ENCODE measurements at regions not wholly inside any gene's neighbourhood (a gene's known extent, or its start where the extent isn't known, plus 50 kb on each side); places are given as distances from the start of the nearest gene placed in this dataset.

DNA sequence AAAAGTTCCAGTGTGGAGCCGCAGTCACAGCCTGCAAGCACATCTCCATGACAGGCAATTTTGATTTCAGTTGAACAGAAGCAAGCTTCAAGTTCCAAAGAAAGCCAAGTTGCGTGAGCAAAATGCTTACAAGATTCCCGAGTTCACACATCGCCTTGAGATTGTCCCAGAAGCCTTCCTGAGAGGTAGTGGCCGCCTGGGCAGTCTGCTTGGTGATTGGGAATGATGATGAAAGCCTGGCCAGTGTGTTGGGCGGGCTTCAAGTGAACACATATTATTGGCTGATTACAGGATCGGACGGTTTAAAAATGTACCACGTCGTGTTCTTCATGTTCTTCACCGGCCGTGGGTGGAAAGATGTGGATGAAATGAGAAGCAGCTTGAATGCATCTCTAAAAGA, 185.5 kb downstream of the FOXL1 start:
- H3K9me3 Mint-ChIP-seq, result no peaks in the 10 kb centered on the region
- no peak for DNase-seq (ENCODE audit: low spot score in 2 of 2)

DNA sequence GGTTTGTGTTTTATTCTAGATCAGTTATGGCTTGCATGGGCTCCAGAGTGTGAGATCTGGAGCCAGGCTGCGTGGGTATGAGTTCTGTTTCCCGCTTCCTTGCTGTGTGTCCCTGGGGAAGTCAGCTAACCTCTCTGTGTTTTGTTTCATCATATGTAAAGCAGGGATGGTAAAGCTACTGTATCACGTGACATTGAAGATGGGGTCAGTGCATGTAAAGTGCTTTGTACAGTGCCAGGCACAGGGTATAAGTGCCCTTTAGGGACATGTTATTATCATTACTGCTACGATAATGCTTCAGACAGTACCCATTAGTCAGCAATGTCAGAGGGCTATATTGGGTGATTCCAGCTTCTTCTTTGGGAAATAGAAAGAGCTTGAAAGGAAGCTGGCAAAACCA, 186.2 kb downstream of the FOXL1 start:
- no peak for DNase-seq (ENCODE audit: low spot score in 2 of 2)
- H3K36me3 Mint-ChIP-seq, result no peaks in the 10 kb centered on the region
- H3K27ac Mint-ChIP-seq, result no peak overlapping the region
- no peak for ATAC-seq
- no peaks in the 10 kb centered on the region for H3K9me3 Mint-ChIP-seq

More for the DNA sequence above, 185.5 kb downstream of the FOXL1 start:
- Mint-ChIP-seq H3K36me3 (no peaks in the 10 kb centered on the region), H3K27ac (no peak overlapping the region)
- ATAC-seq, result no peak

DNA sequence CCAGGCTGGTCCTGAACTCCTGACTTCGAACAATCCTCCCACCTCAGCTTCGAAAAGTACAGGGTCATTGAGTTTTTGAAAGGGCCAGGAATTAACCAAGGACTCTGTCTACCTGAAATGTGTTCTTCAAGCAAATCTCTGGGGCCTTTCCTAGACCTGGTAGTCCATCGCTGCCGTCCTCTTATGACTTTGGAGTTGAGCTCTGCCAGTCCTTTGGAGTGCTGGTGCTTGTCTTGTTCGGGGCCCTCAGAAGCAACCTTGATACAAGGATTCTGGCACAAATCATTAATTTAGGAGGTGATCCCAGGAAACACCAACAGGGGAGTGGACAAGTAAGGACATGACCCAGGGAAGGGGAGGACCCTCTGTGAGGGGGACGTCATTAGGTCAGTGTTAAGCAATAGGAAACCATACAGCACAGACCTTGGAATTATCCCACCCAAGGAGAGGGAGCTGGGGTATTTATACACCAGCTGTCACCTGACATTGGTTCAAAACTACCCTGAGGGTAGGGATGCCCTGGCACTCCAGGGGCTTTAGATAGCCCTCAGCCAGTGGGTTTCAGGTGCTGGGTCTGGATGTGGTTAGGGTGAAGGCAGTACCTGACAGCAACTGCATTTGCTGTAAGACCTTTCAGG, 187.2 kb downstream of the FOXL1 start:
- DNase-seq (ENCODE audit: low spot score in 2 of 2), result no peak
- ATAC-seq, result no peak
- Mint-ChIP-seq H3K36me3 (no peaks in the 10 kb centered on the region), H3K9me3 (no peaks in the 10 kb centered on the region), H3K27ac (peak overlapping the region in 1 of 2 donors; percentile 72)

DNA sequence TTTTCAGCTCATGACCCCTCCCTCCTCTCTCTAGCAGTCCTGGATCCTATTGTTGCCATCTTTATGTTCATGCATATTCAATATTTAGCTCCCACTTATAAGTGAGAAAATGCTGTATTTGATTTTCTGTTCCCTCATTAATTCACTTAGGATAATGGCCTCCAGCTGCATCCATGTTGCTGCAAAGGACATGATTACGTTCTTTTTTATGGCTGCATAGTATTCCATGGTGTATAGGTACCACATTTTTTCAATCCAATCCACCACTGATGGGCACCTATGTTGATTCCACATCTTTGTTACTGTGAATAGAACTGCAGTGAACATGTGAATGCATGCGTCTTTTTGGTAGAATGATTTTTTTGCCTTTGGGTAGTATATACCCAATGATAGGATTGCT, 188.4 kb downstream of the FOXL1 start:
- H3K9me3 Mint-ChIP-seq, result no peaks in the 10 kb centered on the region
- no peak for DNase-seq (ENCODE audit: low spot score in 2 of 2)
- H3K36me3 Mint-ChIP-seq, result no peaks in the 10 kb centered on the region
- ATAC-seq, result no peak
- no peak overlapping the region for H3K27ac Mint-ChIP-seq

DNA sequence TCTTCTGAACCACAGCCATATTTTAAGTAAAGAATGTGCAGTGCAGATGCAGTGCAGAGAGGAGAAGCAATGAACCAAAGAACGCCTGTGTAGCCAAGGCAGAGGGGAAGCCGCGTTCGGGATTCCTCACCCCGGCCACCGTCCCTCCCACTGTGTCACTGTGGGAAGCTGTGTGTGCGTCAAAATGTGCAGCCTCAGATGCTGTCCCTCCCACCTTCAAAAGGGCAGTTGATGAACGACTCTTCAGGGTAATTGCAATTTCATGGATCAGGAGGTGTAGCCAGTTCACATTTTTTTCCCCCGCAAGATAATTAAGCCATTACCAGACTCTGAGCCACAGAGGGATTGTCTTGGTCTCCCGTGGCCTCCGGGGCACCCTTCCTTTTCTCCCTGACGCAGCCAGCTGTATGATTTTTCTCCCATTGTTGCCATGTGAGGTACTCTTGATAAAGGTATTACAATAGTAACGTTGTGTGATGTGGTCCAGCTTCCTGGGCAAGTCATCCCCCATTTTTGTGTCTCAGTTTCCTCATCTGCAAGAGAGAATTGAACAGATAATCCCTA, 190.0 kb downstream of the FOXL1 start:
- no peak for ATAC-seq
- no peaks in the 10 kb centered on the region for H3K36me3 Mint-ChIP-seq
- H3K27ac Mint-ChIP-seq, result peak overlapping the region in 1 of 2 donors; percentile 14
- DNase-seq (ENCODE audit: low spot score in 2 of 2), result no peak
- H3K9me3 Mint-ChIP-seq, result no peaks in the 10 kb centered on the region

DNA sequence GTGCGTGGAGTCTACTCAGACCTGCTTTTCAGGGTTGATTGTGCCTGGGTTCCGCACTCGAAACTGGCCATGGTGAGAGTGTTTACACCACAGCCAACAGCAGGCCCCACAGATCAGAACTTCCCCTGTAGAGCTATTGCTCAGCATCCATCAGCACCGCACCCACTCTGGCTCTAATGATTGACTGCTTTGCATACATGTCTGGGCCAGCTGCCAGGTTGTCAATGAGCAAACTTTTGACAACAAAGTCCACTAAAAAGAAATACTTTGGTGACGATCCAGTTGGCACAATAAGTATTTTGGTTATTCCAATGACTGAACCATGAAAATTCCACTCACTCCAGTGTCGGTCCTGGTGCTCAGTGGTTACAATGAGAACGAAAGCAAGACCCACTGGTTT, 190.7 kb downstream of the FOXL1 start:
- ATAC-seq (no peak), DNase-seq (ENCODE audit: low spot score in 2 of 2) (no peak)
- Mint-ChIP-seq H3K27ac (no peak overlapping the region), H3K36me3 (no peaks in the 10 kb centered on the region), H3K9me3 (no peaks in the 10 kb centered on the region)

DNA sequence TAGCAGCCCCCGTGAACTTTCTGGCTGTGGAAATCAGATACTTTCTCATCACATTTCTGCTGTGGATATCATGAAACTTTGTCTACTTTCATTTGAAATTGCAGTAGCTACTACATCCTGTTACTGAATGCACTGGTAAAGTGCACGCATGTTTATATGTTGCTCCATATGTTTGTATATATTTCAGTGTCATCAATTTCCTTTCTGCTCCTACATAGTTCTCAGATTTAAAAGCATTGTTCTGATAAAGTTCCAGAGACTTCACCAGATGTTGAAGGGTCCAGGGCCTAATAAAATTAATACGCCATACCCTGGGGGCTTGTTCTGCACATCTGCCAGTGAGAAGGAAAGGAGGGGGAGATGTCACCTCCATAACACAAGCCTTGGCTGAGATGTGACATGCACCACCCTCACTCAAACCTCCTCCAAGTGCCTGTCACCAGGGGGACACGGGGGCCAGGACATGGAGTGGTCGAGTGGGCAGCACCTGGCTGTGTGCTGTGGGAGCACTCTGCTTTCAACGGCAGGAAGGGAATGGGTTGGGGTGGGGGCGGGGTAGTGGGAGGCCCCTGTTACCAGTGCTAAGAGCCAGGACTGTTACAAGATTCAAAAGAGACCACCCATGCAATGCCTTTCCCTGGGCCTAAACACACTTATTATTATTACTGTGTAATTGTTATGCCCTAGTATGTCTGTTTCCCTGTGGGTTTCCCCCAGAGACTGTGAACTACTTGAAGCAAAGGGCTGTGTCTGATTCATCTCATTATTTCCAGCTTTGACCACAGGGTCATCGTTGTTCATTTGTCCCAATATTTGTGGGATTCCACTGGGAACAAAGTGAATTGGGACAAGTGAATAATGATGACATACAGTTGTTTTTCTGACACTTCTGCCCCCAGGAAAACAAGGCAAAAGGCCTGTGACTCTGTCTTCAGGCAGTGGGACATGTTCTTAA, 193.4 kb downstream of the FOXL1 start:
- H3K36me3 Mint-ChIP-seq, result no peaks in the 10 kb centered on the region
- no peak for DNase-seq (ENCODE audit: low spot score in 2 of 2)
- ATAC-seq, result no peak
- no peaks in the 10 kb centered on the region for H3K9me3 Mint-ChIP-seq
- no peak overlapping the region for H3K27ac Mint-ChIP-seq

DNA sequence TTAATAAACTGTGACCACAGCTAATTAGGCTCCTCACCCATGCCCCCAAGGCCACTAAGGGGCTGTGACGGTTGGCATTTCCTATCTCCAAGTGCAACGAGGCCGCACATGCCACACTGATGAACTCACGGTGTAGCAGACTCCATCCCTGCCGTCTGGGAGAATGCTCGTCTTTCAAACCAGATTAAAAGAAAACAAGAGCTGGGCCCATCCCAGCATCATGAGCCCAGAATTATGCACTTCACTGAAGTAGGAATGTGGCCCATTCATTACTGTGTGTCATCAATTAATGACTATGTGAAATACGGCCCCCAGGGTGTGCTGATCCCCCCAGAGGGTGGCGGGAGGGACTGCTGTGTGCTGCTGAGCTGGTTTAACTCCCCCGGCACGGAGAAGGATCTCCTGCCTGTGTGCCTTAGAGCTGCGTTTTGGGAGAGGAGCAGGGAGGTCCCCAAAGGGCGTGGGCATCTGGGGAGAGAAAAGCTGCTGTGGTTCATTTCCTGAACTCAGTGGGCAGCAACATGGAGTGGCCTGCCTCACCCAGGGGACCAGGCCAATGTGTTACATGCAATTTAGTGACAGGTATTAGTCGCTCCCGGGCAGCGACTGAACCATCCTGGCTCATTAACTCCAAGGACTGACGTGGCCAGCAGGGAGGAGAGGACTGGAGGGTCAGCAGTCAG, 194.5 kb downstream of the FOXL1 start:
- DNase-seq (ENCODE audit: low spot score in 2 of 2) (no peak), ATAC-seq (no peak)
- Mint-ChIP-seq H3K9me3 (no peaks in the 10 kb centered on the region), H3K36me3 (no peaks in the 10 kb centered on the region), H3K27ac (no peak overlapping the region)

DNA sequence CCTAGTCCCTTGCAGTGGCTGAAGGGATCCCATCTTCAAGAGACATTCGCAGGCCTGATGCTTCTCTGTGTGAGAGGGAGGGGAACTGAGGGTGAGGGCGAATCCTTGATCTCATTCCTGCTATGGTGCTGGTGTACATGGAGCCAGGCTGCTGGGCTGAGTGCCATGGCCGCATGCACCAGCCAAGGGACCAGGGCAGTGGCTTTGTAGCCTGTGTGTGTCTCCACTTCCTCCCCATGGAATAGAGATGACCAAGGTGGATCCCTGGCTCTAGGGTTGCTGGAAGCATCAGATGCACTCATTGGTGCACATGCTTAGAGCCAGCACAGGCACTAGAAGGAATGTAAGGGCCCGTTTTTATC, 195.0 kb downstream of the FOXL1 start:
- Mint-ChIP-seq H3K36me3 (no peaks in the 10 kb centered on the region), H3K9me3 (no peaks in the 10 kb centered on the region), H3K27ac (no peak overlapping the region)
- ATAC-seq (no peak), DNase-seq (ENCODE audit: low spot score in 2 of 2) (no peak)

DNA sequence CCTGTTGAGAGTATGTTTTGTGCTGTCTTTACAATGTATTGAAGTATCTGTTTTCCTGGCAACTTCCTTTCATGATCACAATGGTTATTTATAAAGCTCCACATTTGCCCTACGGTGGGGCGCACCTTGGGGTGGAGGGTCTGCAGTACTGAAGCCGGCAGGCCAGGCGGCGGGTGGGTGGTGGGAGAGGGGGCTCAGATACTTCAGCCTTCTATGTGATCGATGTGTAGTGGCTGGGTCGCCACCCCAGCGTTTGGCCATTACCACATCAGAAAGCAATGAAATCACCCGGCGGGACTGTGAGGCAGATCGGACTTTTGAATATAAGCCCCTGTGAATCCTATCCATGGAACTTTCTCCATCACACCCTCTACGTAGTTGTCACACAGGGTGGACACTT, 196.6 kb downstream of the FOXL1 start:
- Mint-ChIP-seq H3K27ac (no peak overlapping the region), H3K36me3 (no peaks in the 10 kb centered on the region), H3K9me3 (no peaks in the 10 kb centered on the region)
- ATAC-seq, result no peak
- no peak for DNase-seq (ENCODE audit: low spot score in 2 of 2)

DNA sequence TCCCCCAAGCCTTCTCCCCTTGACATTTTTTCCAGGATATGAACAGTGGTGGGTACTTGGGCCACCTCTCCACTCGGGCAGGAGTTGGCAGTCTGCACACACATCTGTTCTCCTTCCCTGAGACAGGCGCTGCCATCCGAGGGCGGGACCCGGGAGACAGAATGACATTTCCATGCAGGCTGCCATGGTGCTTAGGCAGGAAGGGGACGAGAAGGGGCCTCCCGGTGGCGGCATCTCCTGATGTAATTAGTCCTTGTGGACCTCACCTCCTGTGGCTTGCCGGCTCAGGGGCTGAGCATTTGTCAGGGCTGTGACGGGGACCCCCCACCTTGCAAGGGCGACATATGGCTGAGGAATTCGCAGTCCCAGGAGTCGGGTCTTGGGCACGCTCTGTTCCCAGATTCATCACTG, 197.2 kb downstream of the FOXL1 start:
- ATAC-seq (no peak), DNase-seq (ENCODE audit: low spot score in 2 of 2) (no peak)
- H3K36me3 Mint-ChIP-seq, result no peaks in the 10 kb centered on the region

DNA sequence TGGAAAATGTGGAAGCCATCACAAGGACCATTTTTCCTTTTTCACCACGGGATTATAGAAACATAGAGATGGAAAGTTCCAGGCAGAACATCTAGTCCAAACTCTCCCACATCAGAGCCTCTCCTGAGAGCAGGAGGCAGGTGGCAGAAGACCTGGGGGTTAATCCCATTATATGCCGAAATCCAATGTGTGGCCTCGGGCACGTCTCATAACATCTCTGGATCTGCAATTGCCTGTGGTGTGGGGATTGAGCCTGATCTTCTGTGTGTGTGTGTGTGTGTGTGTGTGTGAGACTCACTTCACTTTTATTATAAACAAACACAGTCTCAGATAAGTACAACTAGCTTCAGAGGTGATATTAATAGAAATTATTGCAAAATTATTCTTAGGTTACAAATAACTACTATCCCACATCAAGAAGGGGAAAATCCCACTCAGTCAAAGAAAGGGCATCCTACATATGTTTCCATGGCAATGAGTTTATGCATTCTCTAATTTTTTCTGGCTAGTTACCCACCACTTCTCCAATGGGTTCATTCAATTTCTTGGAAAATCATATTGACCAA, 199.1 kb downstream of the FOXL1 start:
- Mint-ChIP-seq H3K27ac (no peak overlapping the region), H3K9me3 (no peaks in the 10 kb centered on the region), H3K36me3 (no peaks in the 10 kb centered on the region)
- ATAC-seq (no peak), DNase-seq (ENCODE audit: low spot score in 2 of 2) (no peak)

More for the DNA sequence above, 197.2 kb downstream of the FOXL1 start:
- Mint-ChIP-seq H3K9me3 (no peaks in the 10 kb centered on the region), H3K27ac (no peak overlapping the region)

DNA sequence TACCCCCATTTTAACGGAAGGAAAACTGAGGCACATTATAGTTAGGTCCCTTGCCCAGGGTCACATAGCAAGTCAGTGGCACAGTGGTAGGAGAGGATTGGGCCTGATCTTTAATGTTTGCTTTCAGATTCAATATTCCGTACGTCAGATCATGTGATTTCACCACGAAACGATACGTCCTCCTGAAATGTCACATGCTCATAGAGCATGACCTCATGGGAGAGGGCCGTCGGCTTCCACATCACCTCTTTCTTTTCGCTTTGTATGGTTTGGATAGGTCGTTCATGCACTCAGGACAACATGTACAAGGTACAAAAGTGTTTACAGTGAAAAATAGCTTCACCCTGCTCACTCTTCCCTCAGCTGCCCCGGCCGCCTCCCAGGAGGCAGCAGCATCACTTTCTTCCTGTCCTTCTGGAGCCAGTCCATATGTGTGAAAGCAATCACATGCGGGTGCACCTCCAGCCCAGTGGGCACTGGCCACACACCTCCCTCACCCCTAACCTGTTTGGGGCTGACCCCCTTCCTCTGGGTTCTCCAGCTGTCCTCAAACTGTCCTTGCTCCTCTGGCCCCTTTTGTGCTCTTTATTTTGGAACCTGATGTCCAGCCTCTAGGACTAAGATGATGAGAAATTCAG, 199.9 kb downstream of the FOXL1 start:
- Mint-ChIP-seq H3K27ac (no peak overlapping the region), H3K9me3 (no peaks in the 10 kb centered on the region)
- ATAC-seq, result no peak

DNA sequence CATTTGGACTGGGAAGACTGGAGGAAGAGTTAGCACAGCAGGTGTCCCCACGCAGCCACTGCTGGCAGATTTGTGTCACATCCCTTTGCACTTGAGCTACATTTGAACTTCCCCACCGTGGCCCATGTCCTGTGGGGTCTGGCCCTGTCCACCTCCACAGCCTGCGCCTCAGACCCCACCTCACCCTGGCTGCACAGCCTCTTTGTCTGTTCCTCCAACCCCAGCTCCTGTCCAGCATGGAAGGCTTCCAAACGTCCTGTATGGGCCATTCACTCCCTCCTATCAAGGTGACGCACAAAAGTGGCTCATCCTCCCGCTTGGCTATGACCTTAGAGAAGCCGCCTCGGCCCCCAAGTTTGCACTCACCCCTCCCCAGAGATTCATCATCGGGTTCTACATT, 200.6 kb downstream of the FOXL1 start:
- Mint-ChIP-seq H3K27ac (no peak overlapping the region), H3K36me3 (no peaks in the 10 kb centered on the region), H3K9me3 (no peaks in the 10 kb centered on the region)
- ATAC-seq, result no peak
- no peak for DNase-seq (ENCODE audit: low spot score in 2 of 2)

More for the DNA sequence above, 199.9 kb downstream of the FOXL1 start:
- DNase-seq (ENCODE audit: low spot score in 2 of 2), result no peak
- H3K36me3 Mint-ChIP-seq, result no peaks in the 10 kb centered on the region

DNA sequence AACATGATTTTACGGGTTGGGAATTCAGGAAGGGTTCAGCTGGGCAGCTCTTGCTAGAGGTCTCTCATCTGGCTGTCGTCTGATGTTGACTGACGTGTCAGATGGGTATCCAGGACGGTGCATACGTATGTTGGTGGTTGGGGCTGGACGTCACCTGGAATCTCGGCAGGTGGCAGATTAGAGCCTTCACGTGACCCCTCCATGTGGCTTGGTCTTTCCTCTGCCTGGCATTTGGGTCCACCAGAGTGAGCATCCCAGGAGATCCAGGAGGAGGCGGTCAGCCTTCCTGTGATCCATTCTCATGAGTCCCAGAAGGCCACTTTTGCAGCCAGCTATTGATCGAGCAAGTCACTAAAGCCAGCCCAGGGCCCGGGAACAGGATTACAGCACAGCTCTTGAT, 202.7 kb downstream of the FOXL1 start:
- no peak for ATAC-seq
- DNase-seq (ENCODE audit: low spot score in 2 of 2), result no peak
- Mint-ChIP-seq H3K36me3 (no peaks in the 10 kb centered on the region), H3K27ac (no peak overlapping the region), H3K9me3 (no peaks in the 10 kb centered on the region)

Data from activated naive CD4-positive, alpha-beta T cell treated with anti-CD3 and anti-CD28 coated beads, Interleukin-2, amount 50 U/mL, for 72 hours (primary cell).